Trophoblast cell (in vitro differentiated cells and primary cell): ENCODE measurements at regions not wholly inside any gene's neighbourhood (a gene's known extent, or its start where the extent isn't known, plus 50 kb on each side); places are given as distances from the start of the nearest gene placed in this dataset.

ENCODE experiments used
- DNase-seq, 2 donors: peaks; one replicate each; pipeline ENCODE4 v3.0.0-alpha.2; 2016
- H2AFZ ChIP-seq: 2 replicates; pipeline ENCODE4 v1.6.1; 2013; ENCODE audit warnings: low read length, moderate library complexity, mild to moderate bottlenecking; ENCODE audit not compliant: insufficient read depth, poor library complexity
- H2AK5ac ChIP-seq: 2 replicates; pipeline ENCODE4 v1.6.1; 2013; ENCODE audit warnings: mild to moderate bottlenecking, low read length
- H2BK120ac ChIP-seq: 2 replicates; pipeline ENCODE4 v1.6.1; 2013; ENCODE audit warnings: low read length, mild to moderate bottlenecking, moderate library complexity; ENCODE audit not compliant: insufficient read depth, poor library complexity
- H2BK12ac ChIP-seq: 2 replicates; pipeline ENCODE4 v1.6.1; 2013; ENCODE audit warnings: mild to moderate bottlenecking, low read length, moderate library complexity
- H2BK5ac ChIP-seq: 2 replicates; pipeline ENCODE4 v1.6.1; 2013; ENCODE audit warnings: low read length, low read depth, moderate library complexity, mild to moderate bottlenecking; ENCODE audit not compliant: poor library complexity
- H3K14ac ChIP-seq: 2 replicates; pipeline ENCODE4 v1.6.1; 2013; ENCODE audit warnings: mild to moderate bottlenecking, low read length
- H3K18ac ChIP-seq: 2 replicates; pipeline ENCODE4 v1.6.1; 2013; ENCODE audit warnings: mild to moderate bottlenecking, low read length
- H3K23ac ChIP-seq: 2 replicates; pipeline ENCODE4 v1.6.1; 2013; ENCODE audit warnings: low read length
- H3K27ac ChIP-seq: 2 replicates; pipeline ENCODE4 v1.5.1; 2013; ENCODE audit warnings: low read depth, mild to moderate bottlenecking, inconsistent platforms, low read length, moderate library complexity
- H3K27me3 ChIP-seq: 2 replicates; pipeline ENCODE4 v1.6.1; 2013; ENCODE audit warnings: inconsistent platforms, mild to moderate bottlenecking, low read length, moderate library complexity; ENCODE audit not compliant: insufficient read depth
- H3K36me3 ChIP-seq, 2 experiments: 1 replicate in 1 of 2; 2 replicates in 1 of 2; pipeline ENCODE4 v1.6.1; 2013; ENCODE audit warnings: low read length in 2 of 2, mild to moderate bottlenecking in 2 of 2, moderate library complexity in 1 of 2; ENCODE audit not compliant: insufficient read depth in 2 of 2, control insufficient read depth in 1 of 2
- H3K4ac ChIP-seq: 2 replicates; pipeline ENCODE4 v1.6.1; 2013; ENCODE audit warnings: low read depth, mild to moderate bottlenecking, low read length, moderate library complexity
- H3K4me1 ChIP-seq, 2 experiments: 1 replicate in 1 of 2; 2 replicates in 1 of 2; pipeline ENCODE4 v1.6.1; 2013; ENCODE audit warnings: low read length in 2 of 2, mild to moderate bottlenecking in 2 of 2, moderate library complexity in 1 of 2; ENCODE audit not compliant: insufficient read depth in 2 of 2, control insufficient read depth in 1 of 2
- H3K4me2 ChIP-seq: 2 replicates; pipeline ENCODE4 v1.6.1; 2013; ENCODE audit warnings: inconsistent platforms, mild to moderate bottlenecking, low read length, moderate library complexity
- H3K4me3 ChIP-seq: 2 replicates; pipeline ENCODE4 v1.5.1; 2013; ENCODE audit warnings: mild to moderate bottlenecking, low read depth, low read length, inconsistent platforms
- H3K79me1 ChIP-seq: one replicate; pipeline ENCODE4 v1.6.1; 2013; ENCODE audit warnings: low read length
- H3K79me2 ChIP-seq: 2 replicates; pipeline ENCODE4 v1.6.1; 2013; ENCODE audit warnings: low read length, mild to moderate bottlenecking; ENCODE audit not compliant: control insufficient read depth, insufficient read depth, poor library complexity
- H3K9ac ChIP-seq: 2 replicates; pipeline ENCODE4 v1.6.1; 2013; ENCODE audit warnings: mild to moderate bottlenecking, low read length
- H3K9me3 ChIP-seq: 2 replicates; pipeline ENCODE4 v1.6.1; 2013; ENCODE audit warnings: low read depth, mild to moderate bottlenecking, control low read depth, inconsistent platforms, low read length; ENCODE audit not compliant: insufficient read depth
- H4K12ac ChIP-seq: 2 replicates; pipeline ENCODE4 v1.6.1; 2013; ENCODE audit warnings: low read depth, mild to moderate bottlenecking, low read length, moderate library complexity
- H4K8ac ChIP-seq: 2 replicates; pipeline ENCODE4 v1.6.1; 2013; ENCODE audit warnings: low read depth, mild to moderate bottlenecking, low read length, moderate library complexity
- H4K91ac ChIP-seq: one replicate; pipeline ENCODE4 v1.6.1; 2013; ENCODE audit warnings: low read depth, mild to moderate bottlenecking, low read length, moderate library complexity
- WGBS: extraction: QIAGEN DNeasy Blood & Tissue Kit; methylation state at CpG from one replicate; pipeline ENCODE4 v1.1.7; 2013; ENCODE audit warnings: missing lambda C conversion rate; ENCODE audit not compliant: insufficient read length, insufficient coverage; ENCODE audit errors: extremely low coverage; 5-methylcytosine and 5-hydroxymethylcytosine counted together

GRCh38 chr20:11056414-11056813, 382.6 kb upstream of the JAG1 start:
- Histone ChIP-seq H3K27me3 (no peaks in the 10 kb centered on the region), H3K79me1 (no peaks in the 10 kb centered on the region), H2AK5ac (no peak overlapping the region), H3K14ac (no peak overlapping the region), H2BK120ac (no peak overlapping the region), H3K4ac (no peak overlapping the region), H2AFZ (no peak overlapping the region), H4K91ac (no peak overlapping the region), H3K18ac (no peak overlapping the region), H3K4me2 (no peak overlapping the region), H3K4me1 (no peaks in the 10 kb centered on the region), H2BK12ac (no peak overlapping the region), H4K12ac (no peak overlapping the region), H4K8ac (no peak overlapping the region), H3K23ac (no peak overlapping the region), H3K36me3 (no peaks in the 10 kb centered on the region), H3K9ac (no peak overlapping the region), H3K9me3 (no peaks in the 10 kb centered on the region), H2BK5ac (no peak overlapping the region), H3K27ac (no peak overlapping the region), H3K79me2 (no peaks in the 10 kb centered on the region), H3K4me3 (no peak overlapping the region)
- no CpG with 5 or more reads among the region's 5 CpGs for WGBS
- DNase-seq: no peak

- Histone ChIP-seq H3K27me3 (no peaks in the 10 kb centered on the region), H3K4me3 (no peak overlapping the region), H3K36me3 (no peaks in the 10 kb centered on the region), H4K91ac (no peak overlapping the region), H2BK120ac (no peak overlapping the region), H3K27ac (no peak overlapping the region), H3K4me2 (no peak overlapping the region), H3K79me1 (no peaks in the 10 kb centered on the region), H3K9ac (no peak overlapping the region), H2AFZ (no peak overlapping the region), H4K12ac (no peak overlapping the region), H3K23ac (no peak overlapping the region), H2BK5ac (no peak overlapping the region), H2AK5ac (no peak overlapping the region), H3K4me1 (no peaks in the 10 kb centered on the region), H2BK12ac (no peak overlapping the region), H3K14ac (no peak overlapping the region), H3K4ac (no peak overlapping the region), H3K79me2 (no peaks in the 10 kb centered on the region), H3K18ac (no peak overlapping the region), H4K8ac (no peak overlapping the region), H3K9me3 (no peaks in the 10 kb centered on the region)
- WGBS: no CpG with 5 or more reads among the region's 1 CpG
- no peak for DNase-seq
Observed at GRCh38 chr20:11057624-11058023, 383.8 kb upstream of the JAG1 start.

GRCh38 chr20:11059659-11060058, 385.9 kb upstream of the JAG1 start:
- WGBS: 100% methylated on average over 1 of the region's 2 CpGs

GRCh38 chr20:11060423-11061185, 386.8 kb upstream of the JAG1 start:
- H2BK120ac ChIP-seq: no peak overlapping the region
- H2BK5ac ChIP-seq: no peak overlapping the region
- H3K4me1 ChIP-seq: no peaks in the 10 kb centered on the region
- H3K79me2 ChIP-seq: no peaks in the 10 kb centered on the region
- no peak overlapping the region for H4K8ac ChIP-seq
- no CpG with 5 or more reads among the region's 9 CpGs for WGBS
- H3K4ac ChIP-seq: no peak overlapping the region
- H3K36me3 ChIP-seq: no peaks in the 10 kb centered on the region
- H3K79me1 ChIP-seq: no peaks in the 10 kb centered on the region
- H4K91ac ChIP-seq: no peak overlapping the region
- H3K4me2 ChIP-seq: no peak overlapping the region
- H3K27ac ChIP-seq: no peak overlapping the region
- H4K12ac ChIP-seq: no peak overlapping the region
- H3K23ac ChIP-seq: no peak overlapping the region
- H3K9ac ChIP-seq: no peak overlapping the region
- H3K27me3 ChIP-seq: no peaks in the 10 kb centered on the region
- no peak for DNase-seq
- no peak overlapping the region for H3K18ac ChIP-seq
- no peak overlapping the region for H2AK5ac ChIP-seq
- H3K4me3 ChIP-seq: no peak overlapping the region
- H3K9me3 ChIP-seq: no peaks in the 10 kb centered on the region
- no peak overlapping the region for H2BK12ac ChIP-seq
- no peak overlapping the region for H2AFZ ChIP-seq
- no peak overlapping the region for H3K14ac ChIP-seq

More at GRCh38 chr20:11059659-11060058, 385.9 kb upstream of the JAG1 start:
- H3K18ac ChIP-seq: no peak overlapping the region
- no peaks in the 10 kb centered on the region for H3K79me2 ChIP-seq
- no peaks in the 10 kb centered on the region for H3K79me1 ChIP-seq
- no peak overlapping the region for H3K4ac ChIP-seq
- H2AFZ ChIP-seq: no peak overlapping the region
- no peak overlapping the region for H4K91ac ChIP-seq
- H3K27me3 ChIP-seq: no peaks in the 10 kb centered on the region
- no peak overlapping the region for H2BK120ac ChIP-seq
- H2AK5ac ChIP-seq: no peak overlapping the region
- no peaks in the 10 kb centered on the region for H3K9me3 ChIP-seq
- H3K14ac ChIP-seq: no peak overlapping the region
- no peaks in the 10 kb centered on the region for H3K36me3 ChIP-seq
- no peak overlapping the region for H2BK5ac ChIP-seq
- H4K12ac ChIP-seq: no peak overlapping the region
- no peak for DNase-seq
- no peak overlapping the region for H3K23ac ChIP-seq
- no peaks in the 10 kb centered on the region for H3K4me1 ChIP-seq
- H3K27ac ChIP-seq: no peak overlapping the region
- no peak overlapping the region for H3K4me3 ChIP-seq
- no peak overlapping the region for H3K4me2 ChIP-seq
- H2BK12ac ChIP-seq: no peak overlapping the region
- H4K8ac ChIP-seq: no peak overlapping the region
- H3K9ac ChIP-seq: no peak overlapping the region
